Mesothelial cell of epicardium (in vitro differentiated cells): ENCODE measurements at regions not wholly inside any gene's neighbourhood (a gene's known extent, or its start where the extent isn't known, plus 50 kb on each side); places are given as distances from the start of the nearest gene placed in this dataset.

Source experiments
- DNase-seq, 2 experiments: peaks; one replicate each; pipeline ENCODE4 v3.0.0; 2021; ENCODE audit warnings: low spot score in 2 of 2; ENCODE audit not compliant: unreplicated experiment in 2 of 2
- H3K27ac Mint-ChIP-seq: 2 replicates; pipeline ENCODE4 v1.8.0; 2021; ENCODE audit warnings: mixed read lengths
- H3K27me3 Mint-ChIP-seq: 2 replicates; pipeline ENCODE4 v1.8.0; 2021; ENCODE audit warnings: low read depth, mixed read lengths
- H3K36me3 Mint-ChIP-seq: 2 replicates; pipeline ENCODE4 v1.8.0; 2021; ENCODE audit warnings: mixed read lengths
- H3K4me1 Mint-ChIP-seq: 2 replicates; pipeline ENCODE4 v1.8.0; 2021; ENCODE audit warnings: mixed read lengths
- H3K4me3 Mint-ChIP-seq: 2 replicates; pipeline ENCODE4 v1.8.0; 2021; ENCODE audit warnings: mild to moderate bottlenecking, moderate library complexity, mixed read lengths
- H3K9me3 Mint-ChIP-seq: 2 replicates; pipeline ENCODE4 v1.8.0; 2021; ENCODE audit warnings: mixed read lengths
- TF ChIP-seq, protein P1 (sequence below): fragments of 200-600 bp; sonication (generic); IDR thresholded peaks from one replicate; pipeline ENCODE4 v1.5.0; 2021; ENCODE audit warnings: antibody characterized with exemption; ENCODE audit not compliant: unreplicated experiment

DNA sequence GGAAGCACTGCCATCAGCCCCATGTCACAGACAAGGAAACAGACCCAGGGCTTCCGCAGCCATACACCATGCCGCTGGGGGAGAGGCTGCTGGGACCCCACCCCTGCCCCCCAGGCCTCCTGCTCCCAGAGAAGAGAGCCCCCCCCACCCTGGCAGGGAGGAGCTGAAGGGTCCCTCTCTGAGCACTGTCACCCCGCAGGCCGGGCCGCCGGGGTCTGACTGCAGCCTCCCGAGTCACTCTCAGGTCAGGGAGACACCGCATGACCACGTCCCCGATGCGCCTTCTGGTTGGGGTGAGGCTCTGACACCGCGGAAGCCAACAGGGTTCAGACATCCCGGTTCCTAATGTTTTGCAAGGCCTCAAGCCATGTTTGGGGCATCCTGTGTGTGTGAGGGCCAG is 102.3 kb downstream of the SIK1 start:
- no peak for DNase-seq
- peaks cover 32% of the 10 kb centered on the region for H3K4me1 Mint-ChIP-seq
- H3K36me3 Mint-ChIP-seq: no peaks in the 10 kb centered on the region
- H3K4me3 Mint-ChIP-seq: no peak overlapping the region
- H3K9me3 Mint-ChIP-seq: no peaks in the 10 kb centered on the region
- H3K27ac Mint-ChIP-seq: no peak overlapping the region
- no peaks in the 10 kb centered on the region for H3K27me3 Mint-ChIP-seq
- TF ChIP-seq, protein P1, sequence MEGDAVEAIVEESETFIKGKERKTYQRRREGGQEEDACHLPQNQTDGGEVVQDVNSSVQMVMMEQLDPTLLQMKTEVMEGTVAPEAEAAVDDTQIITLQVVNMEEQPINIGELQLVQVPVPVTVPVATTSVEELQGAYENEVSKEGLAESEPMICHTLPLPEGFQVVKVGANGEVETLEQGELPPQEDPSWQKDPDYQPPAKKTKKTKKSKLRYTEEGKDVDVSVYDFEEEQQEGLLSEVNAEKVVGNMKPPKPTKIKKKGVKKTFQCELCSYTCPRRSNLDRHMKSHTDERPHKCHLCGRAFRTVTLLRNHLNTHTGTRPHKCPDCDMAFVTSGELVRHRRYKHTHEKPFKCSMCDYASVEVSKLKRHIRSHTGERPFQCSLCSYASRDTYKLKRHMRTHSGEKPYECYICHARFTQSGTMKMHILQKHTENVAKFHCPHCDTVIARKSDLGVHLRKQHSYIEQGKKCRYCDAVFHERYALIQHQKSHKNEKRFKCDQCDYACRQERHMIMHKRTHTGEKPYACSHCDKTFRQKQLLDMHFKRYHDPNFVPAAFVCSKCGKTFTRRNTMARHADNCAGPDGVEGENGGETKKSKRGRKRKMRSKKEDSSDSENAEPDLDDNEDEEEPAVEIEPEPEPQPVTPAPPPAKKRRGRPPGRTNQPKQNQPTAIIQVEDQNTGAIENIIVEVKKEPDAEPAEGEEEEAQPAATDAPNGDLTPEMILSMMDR: no peak

DNA sequence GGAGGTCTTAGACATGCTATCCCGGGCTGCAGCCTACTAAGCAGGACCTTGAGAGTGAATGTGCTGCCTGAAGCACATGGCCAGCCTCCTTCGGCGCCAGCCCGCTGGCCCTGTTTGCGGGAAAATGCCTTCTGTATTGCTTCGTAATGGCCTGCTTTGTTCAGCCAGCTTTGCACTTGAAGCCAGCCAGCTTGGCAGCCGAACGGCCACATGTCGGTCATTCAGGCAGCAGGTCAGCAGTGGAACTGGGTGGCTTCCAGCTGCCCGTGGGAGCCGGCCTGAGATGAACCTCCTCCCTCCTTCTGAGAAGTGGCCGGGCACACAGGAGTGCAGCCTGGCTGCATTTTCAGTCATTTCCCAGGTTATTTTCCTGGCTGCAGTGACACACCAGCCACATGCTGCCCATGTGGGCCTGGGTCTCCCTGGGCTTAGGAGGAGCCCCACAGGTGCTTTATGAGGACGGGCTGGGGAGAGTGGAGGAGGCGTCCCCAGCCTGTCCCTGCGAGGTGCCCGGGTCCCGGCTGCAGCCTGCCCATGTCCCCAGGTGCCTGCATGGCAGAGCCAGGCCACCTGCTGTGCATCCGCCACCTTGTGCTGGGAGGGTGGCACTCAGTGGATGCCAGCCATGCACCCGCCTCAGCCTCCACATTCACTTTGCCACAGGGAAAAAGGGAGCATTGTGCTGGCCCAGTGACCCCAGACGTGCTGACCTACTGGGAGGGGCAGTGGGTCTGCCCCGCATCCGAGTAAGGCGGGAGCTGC is 103.5 kb downstream of the SIK1 start:
- Mint-ChIP-seq H3K4me3 (no peak overlapping the region), H3K27me3 (no peaks in the 10 kb centered on the region), H3K36me3 (no peaks in the 10 kb centered on the region), H3K27ac (no peak overlapping the region), H3K9me3 (no peaks in the 10 kb centered on the region), H3K4me1 (peaks cover 38% of the 10 kb centered on the region)
- DNase-seq: no peak
- TF ChIP-seq, protein P1: no peak

DNA sequence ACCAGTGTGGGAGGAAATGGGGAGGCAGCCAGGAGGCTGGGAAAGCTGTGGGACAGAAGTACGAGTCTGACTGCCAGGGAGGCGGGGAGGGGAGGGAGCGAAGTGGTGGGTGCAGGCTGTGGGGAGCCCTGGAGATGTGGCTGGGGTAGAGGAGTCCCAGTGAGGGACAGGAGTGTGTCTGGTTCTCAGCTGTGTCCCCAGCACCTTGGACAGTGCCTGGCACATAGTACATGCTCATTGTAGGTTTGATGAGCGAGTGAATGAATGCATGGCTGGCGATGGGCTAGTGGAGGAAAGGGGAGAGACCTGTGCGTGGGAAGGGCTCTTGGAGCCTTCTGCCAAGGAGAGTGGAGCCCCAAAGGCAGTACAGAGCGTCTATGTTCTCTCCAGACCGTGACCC is 104.1 kb downstream of the SIK1 start:
- Mint-ChIP-seq H3K4me3 (no peak overlapping the region), H3K27ac (no peak overlapping the region), H3K9me3 (no peaks in the 10 kb centered on the region), H3K36me3 (no peaks in the 10 kb centered on the region), H3K27me3 (no peaks in the 10 kb centered on the region), H3K4me1 (peaks cover 32% of the 10 kb centered on the region)
- TF ChIP-seq, protein P1: no peak
- DNase-seq: no peak

DNA sequence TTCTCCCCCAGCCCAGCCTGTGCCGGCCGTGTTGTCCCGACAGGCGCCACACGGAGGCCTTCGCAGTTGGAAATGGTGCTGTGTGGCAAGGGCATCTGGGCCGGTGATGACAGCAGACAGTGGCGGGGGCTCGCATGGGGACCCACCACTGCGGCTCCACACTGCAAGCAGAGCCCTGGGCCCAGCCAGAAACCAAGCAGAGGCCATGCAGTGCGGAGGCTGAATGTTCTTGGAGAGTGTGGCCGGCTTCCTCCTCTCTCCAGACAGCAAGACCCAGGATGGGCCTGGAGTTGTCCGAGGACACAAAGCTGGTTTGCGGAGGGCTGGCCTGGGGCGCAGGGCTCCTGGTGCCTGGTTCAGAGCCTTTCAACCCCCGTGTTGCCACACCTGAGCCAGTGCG is 104.6 kb downstream of the SIK1 start:
- Mint-ChIP-seq H3K4me3 (no peak overlapping the region), H3K27ac (no peak overlapping the region), H3K27me3 (no peaks in the 10 kb centered on the region), H3K9me3 (peaks cover 4% of the 10 kb centered on the region), H3K36me3 (no peaks in the 10 kb centered on the region), H3K4me1 (peaks cover 29% of the 10 kb centered on the region)
- TF ChIP-seq, protein P1: no peak
- no peak for DNase-seq

DNA sequence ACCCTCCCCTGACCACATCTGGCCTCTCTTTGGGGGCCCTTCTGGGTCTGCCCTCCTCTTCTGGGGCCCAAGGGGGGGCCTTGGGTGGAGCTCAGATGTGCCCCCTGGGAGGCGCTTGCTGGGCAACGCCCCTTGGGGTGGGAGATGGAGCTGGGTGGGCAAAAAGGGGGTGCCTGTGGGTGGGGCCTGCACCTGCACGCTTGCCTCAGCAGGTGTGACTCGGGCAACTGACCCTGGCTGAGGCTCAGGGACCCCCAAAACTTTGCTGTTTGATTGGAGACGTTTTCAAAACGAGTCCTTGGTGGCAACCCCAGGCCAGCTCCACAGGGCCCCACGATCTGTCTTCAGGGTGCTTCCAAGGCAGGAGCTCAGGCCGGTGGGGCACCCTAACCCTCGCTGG is 105.3 kb downstream of the SIK1 start:
- H3K36me3 Mint-ChIP-seq: no peaks in the 10 kb centered on the region
- H3K4me3 Mint-ChIP-seq: no peak overlapping the region
- H3K27ac Mint-ChIP-seq: no peak overlapping the region
- H3K9me3 Mint-ChIP-seq: peaks cover 8% of the 10 kb centered on the region
- H3K27me3 Mint-ChIP-seq: no peaks in the 10 kb centered on the region
- no peak for DNase-seq
- peaks cover 26% of the 10 kb centered on the region for H3K4me1 Mint-ChIP-seq
- TF ChIP-seq, protein P1: no peak
